ENCODE measurements at regions not wholly inside any gene's neighbourhood (a gene's known extent, or its start where the extent isn't known, plus 50 kb on each side); places are given as distances from the start of the nearest gene placed in this dataset.

DNA sequence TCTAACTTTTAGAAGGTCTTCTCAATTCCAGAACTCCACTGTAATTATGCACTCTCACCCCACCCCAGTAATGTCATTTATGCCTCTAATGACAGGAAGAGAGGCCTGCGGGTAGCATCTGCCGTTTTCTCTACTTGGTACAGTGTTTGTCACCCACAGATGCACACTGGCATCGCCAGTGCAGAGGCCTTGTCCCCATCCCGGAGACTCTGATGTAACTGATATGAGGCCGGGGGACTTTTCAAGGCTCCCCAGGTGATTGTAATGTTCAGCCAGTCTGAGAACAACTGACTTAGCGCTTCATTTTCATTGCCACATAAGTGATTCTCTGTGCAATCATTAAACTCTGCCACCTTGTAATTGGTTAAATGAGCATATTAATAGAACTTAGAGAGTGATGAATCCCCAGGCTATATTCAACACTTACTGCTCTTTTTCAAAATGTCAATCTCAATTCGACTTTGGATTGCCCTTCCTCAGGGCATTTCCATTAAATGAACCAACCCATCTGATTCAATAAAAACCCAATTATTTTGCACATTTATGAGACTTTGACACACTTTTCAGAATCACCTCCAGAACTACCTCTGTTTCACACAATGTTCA is 113.2 kb downstream of the HERPUD2 start:
- Histone ChIP-seq H3K27me3 (ENCODE audit: insufficient read depth, low read depth, severe bottlenecking) (no peaks in the 10 kb centered on the region), H3K4me3 (ENCODE audit: low read depth, low read length) (no peak overlapping the region), H3K27ac (no peak overlapping the region), H3K9me3 (ENCODE audit: severe bottlenecking) (no peaks in the 10 kb centered on the region), H3K36me3 (no peaks in the 10 kb centered on the region)
- DNase-seq, result no peak
- TF ChIP-seq, protein P1, sequence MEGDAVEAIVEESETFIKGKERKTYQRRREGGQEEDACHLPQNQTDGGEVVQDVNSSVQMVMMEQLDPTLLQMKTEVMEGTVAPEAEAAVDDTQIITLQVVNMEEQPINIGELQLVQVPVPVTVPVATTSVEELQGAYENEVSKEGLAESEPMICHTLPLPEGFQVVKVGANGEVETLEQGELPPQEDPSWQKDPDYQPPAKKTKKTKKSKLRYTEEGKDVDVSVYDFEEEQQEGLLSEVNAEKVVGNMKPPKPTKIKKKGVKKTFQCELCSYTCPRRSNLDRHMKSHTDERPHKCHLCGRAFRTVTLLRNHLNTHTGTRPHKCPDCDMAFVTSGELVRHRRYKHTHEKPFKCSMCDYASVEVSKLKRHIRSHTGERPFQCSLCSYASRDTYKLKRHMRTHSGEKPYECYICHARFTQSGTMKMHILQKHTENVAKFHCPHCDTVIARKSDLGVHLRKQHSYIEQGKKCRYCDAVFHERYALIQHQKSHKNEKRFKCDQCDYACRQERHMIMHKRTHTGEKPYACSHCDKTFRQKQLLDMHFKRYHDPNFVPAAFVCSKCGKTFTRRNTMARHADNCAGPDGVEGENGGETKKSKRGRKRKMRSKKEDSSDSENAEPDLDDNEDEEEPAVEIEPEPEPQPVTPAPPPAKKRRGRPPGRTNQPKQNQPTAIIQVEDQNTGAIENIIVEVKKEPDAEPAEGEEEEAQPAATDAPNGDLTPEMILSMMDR (IDR thresholded peaks at IDR 0.05; ENCODE audit: low read depth, low read length), result no peak

DNA sequence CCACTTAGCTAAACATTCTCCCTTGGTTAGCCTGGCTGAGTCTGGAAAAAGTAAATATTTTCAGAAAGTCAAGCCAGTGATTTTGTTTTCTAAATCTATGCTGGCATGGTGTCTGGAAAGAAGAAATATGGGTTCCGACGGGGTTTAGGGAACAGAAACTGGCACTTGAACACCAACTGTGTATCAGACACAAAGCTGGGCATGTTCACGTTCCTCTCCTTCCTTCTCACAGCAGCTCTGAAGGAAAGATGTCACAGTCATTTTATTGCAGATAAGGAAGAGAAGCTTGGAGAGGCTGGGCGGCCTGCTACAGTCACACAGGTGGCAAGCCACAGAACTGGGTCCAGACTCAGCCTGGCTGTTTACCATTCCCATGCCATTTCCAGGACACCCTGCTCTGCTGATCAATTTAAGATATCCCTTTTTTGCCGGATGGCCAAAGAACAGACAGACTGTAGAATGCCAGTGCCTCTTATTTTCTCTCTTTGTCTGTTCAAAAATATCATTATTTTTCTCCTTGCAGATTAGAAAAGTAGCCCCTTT is 118.8 kb downstream of the HERPUD2 start:
- H3K27ac ChIP-seq, result no peak overlapping the region
- DNase-seq, result no peak
- H3K27me3 ChIP-seq (ENCODE audit: insufficient read depth, low read depth, severe bottlenecking), result no peaks in the 10 kb centered on the region
- no peak overlapping the region for H3K4me3 ChIP-seq (ENCODE audit: low read depth, low read length)
- TF ChIP-seq, protein P1 (IDR thresholded peaks at IDR 0.05; ENCODE audit: low read depth, low read length), result no peak
- H3K36me3 ChIP-seq, result no peaks in the 10 kb centered on the region
- H3K9me3 ChIP-seq (ENCODE audit: severe bottlenecking), result no peaks in the 10 kb centered on the region

DNA sequence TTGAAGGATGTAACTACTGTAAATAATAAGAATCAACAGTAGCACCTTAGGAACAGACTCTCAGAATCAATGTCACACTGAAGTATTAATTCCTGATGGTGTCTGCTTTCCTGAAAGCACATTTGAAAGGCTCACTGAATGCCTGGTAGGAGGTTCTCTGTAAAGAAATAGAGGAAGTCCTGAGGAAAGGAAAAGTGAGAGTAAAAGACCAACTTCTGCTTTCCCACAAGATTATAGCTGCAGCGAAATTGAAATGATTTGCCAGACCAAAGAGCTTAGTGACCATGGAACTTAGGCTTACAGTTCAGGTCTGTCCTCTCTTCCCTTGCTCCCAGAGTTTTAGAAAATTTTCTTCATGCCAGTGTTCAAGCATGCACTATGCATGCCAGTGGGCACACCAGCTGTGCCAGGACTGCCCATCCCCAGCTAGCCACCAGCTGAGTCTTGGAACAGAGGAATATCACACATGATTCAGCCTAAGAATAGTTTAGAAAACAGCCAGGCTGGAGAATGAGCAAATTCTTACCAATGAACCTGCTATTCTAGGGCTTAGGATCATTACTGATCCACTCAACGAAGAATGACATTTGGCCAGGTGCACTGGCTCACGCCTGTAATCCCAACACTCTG is 123.2 kb downstream of the HERPUD2 start:
- no peaks in the 10 kb centered on the region for H3K9me3 ChIP-seq (ENCODE audit: severe bottlenecking)
- H3K36me3 ChIP-seq, result no peaks in the 10 kb centered on the region
- no peaks in the 10 kb centered on the region for H3K27me3 ChIP-seq (ENCODE audit: insufficient read depth, low read depth, severe bottlenecking)
- TF ChIP-seq, protein P1 (IDR thresholded peaks at IDR 0.05; ENCODE audit: low read depth, low read length), result no peak
- H3K27ac ChIP-seq, result no peak overlapping the region
- H3K4me3 ChIP-seq (ENCODE audit: low read depth, low read length), result no peak overlapping the region
- peak; percentile 35 for DNase-seq

- H3K27me3 ChIP-seq (ENCODE audit: insufficient read depth, low read depth, severe bottlenecking), result no peaks in the 10 kb centered on the region
These were observed 124.0 kb downstream of the HERPUD2 start for GRCh38 chr7:35570937-35571336.

DNA sequence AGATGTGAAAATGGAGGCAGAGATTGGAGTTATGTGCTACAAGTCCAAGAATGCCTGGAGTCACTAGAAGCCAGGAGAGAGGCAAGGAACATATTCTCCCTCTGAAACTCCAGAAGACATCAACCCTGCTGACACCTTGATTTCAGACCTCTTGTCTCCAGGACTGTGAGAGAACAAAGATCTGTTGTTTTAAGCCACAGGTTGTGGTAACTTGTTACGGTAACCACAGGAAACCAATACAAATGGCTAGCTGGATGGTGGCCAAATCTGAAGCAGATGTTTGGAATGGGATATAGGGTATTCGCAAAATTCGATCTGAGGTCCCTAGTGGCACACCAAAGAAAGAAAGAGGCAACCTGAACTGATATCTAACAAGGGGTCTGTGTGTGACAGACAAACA is 129.0 kb downstream of the HERPUD2 start:
- no peak for DNase-seq
- H3K9me3 ChIP-seq (ENCODE audit: severe bottlenecking), result no peaks in the 10 kb centered on the region
- H3K27ac ChIP-seq, result no peak overlapping the region
- H3K36me3 ChIP-seq, result no peaks in the 10 kb centered on the region
- H3K4me3 ChIP-seq (ENCODE audit: low read depth, low read length), result no peak overlapping the region
- TF ChIP-seq, protein P1 (IDR thresholded peaks at IDR 0.05; ENCODE audit: low read depth, low read length), result no peak
- no peaks in the 10 kb centered on the region for H3K27me3 ChIP-seq (ENCODE audit: insufficient read depth, low read depth, severe bottlenecking)

More at GRCh38 chr7:35570937-35571336, 124.0 kb downstream of the HERPUD2 start:
- no peaks in the 10 kb centered on the region for H3K36me3 ChIP-seq
- no peaks in the 10 kb centered on the region for H3K9me3 ChIP-seq (ENCODE audit: severe bottlenecking)
- TF ChIP-seq, protein P1 (IDR thresholded peaks at IDR 0.05; ENCODE audit: low read depth, low read length), result no peak
- no peak overlapping the region for H3K4me3 ChIP-seq (ENCODE audit: low read depth, low read length)
- no peak overlapping the region for H3K27ac ChIP-seq
- DNase-seq, result no peak

Measured in WERI-Rb-1 (cell line).